ENCODE measurements at regions not wholly inside any gene's neighbourhood (a gene's known extent, or its start where the extent isn't known, plus 50 kb on each side); places are given as distances from the start of the nearest gene placed in this dataset.

DNA sequence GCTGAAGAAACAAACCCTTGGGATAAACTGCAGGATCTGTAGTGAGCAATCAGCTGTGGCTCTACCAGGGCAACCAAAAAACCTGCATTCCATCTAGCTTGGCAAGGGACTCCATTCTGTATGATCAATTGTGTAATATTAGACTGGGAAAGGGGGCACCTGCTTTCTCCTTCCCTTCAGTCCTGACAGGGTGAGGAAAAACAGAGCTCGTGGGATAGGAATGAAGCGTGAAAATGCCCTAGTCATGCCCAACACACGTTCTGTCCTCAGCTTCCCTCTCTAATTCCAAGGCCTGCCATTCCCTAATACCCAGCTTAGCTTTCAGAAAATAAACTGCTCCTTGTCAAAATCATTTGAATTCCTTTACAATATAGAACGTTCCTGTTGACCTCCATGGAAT lies 442.3 kb downstream of the PLPP3 start:
- no peak for TF ChIP-seq EP300 (IDR thresholded peaks at IDR 0.05)
- TF ChIP-seq, protein P1, sequence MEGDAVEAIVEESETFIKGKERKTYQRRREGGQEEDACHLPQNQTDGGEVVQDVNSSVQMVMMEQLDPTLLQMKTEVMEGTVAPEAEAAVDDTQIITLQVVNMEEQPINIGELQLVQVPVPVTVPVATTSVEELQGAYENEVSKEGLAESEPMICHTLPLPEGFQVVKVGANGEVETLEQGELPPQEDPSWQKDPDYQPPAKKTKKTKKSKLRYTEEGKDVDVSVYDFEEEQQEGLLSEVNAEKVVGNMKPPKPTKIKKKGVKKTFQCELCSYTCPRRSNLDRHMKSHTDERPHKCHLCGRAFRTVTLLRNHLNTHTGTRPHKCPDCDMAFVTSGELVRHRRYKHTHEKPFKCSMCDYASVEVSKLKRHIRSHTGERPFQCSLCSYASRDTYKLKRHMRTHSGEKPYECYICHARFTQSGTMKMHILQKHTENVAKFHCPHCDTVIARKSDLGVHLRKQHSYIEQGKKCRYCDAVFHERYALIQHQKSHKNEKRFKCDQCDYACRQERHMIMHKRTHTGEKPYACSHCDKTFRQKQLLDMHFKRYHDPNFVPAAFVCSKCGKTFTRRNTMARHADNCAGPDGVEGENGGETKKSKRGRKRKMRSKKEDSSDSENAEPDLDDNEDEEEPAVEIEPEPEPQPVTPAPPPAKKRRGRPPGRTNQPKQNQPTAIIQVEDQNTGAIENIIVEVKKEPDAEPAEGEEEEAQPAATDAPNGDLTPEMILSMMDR (IDR thresholded peaks at IDR 0.05) = no peak
- no peak for TF ChIP-seq POLR2A (IDR thresholded peaks at IDR 0.05; ENCODE audit: low read depth)
- TF ChIP-seq POLR2AphosphoS5 (IDR thresholded peaks at IDR 0.05) = peak in 1 of 2 donors; percentile 55
